ENCODE measurements at regions not wholly inside any gene's neighbourhood (a gene's known extent, or its start where the extent isn't known, plus 50 kb on each side); places are given as distances from the start of the nearest gene placed in this dataset.

DNA sequence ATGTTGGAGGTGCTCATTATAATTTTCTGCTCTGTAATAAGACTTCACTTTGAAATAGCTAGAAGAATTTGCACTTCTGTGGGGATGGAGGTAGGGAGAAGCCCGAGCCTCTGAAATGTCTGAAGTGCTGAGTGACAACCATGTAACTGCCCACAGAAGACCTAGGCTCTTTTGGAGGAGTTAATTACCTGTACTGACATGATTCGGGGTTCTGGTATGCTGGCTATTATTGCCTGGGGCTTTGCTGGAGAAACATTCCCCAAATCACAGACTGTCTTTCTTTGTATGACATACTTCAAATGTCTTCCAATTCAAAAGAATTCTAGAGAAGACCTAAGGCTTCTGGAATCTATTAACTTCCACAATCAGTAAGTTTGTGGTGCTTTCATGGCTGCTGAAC, 211.2 kb upstream of the POF1B start:
- TF ChIP-seq, protein P1, sequence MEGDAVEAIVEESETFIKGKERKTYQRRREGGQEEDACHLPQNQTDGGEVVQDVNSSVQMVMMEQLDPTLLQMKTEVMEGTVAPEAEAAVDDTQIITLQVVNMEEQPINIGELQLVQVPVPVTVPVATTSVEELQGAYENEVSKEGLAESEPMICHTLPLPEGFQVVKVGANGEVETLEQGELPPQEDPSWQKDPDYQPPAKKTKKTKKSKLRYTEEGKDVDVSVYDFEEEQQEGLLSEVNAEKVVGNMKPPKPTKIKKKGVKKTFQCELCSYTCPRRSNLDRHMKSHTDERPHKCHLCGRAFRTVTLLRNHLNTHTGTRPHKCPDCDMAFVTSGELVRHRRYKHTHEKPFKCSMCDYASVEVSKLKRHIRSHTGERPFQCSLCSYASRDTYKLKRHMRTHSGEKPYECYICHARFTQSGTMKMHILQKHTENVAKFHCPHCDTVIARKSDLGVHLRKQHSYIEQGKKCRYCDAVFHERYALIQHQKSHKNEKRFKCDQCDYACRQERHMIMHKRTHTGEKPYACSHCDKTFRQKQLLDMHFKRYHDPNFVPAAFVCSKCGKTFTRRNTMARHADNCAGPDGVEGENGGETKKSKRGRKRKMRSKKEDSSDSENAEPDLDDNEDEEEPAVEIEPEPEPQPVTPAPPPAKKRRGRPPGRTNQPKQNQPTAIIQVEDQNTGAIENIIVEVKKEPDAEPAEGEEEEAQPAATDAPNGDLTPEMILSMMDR (IDR thresholded peaks at IDR 0.05; ENCODE audit: borderline replicate concordance, insufficient read depth, low read depth, low read length) = no peak
- no peak overlapping the region for H3K4me3 ChIP-seq (ENCODE audit: low read depth, low read length)

DNA sequence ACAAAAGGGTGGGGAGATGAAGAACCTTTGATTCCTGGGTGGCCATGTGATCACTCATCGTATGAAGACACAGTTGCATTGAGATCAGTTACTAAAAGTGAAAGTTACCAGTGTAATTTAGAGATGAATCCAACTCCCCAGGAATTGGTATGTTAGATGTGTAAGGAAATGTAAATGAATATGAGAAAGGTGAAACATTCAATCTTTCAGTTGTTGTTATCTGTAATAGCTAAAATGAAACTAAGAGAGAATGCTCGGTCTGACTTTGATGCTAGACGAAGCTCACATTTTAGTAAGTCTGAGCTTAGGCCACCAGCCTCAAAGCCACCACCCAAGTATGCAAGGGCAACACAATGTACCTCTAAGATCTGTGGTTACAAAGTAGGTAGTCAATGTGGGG, 194.3 kb upstream of the POF1B start:
- TF ChIP-seq, protein P1 (IDR thresholded peaks at IDR 0.05; ENCODE audit: borderline replicate concordance, insufficient read depth, low read depth, low read length) = no peak
- H3K4me3 ChIP-seq (ENCODE audit: low read depth, low read length) = no peak overlapping the region

DNA sequence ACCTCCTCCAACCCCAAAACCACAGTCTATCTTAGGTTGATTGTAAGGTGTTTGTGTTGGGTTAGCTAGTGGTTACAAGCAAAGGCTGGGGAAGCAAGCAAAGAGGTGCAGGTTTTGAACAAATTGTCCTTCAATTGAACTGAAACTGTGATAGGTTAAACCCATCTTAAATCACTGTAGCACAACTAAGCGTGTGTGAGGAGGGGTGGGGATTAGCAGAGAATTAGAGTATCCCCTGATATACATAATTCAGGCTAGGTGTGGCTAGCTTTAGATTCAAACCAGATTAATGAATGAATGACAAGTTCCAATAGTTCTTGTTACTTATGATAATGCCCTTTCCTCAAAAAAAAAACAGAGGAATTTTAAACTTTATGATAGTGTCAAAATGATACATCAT, 191.0 kb upstream of the POF1B start:
- H3K4me3 ChIP-seq (ENCODE audit: low read depth, low read length) = no peak overlapping the region

DNA sequence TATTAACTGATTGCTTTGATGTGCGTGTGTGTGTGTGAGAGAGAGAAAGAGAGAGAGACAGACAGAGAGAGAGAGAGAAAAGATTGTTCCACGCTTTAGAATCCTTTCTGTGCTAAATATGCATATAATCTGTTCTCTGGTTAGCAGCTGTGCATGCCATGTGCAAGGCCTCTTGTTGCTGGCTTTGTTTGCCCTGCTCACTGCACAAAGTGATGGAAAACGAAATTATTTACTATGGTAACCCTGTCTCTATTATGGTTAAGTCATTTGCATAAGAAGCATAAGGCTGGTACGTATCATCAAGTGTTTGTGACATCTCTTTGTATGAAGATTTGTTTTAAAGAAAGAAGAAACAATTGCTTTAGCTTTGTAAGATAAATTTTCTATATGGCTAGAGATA, 190.2 kb upstream of the POF1B start:
- TF ChIP-seq, protein P1 (IDR thresholded peaks at IDR 0.05; ENCODE audit: borderline replicate concordance, insufficient read depth, low read depth, low read length) = no peak
- H3K4me3 ChIP-seq (ENCODE audit: low read depth, low read length) = no peak overlapping the region

More for the DNA sequence above, 191.0 kb upstream of the POF1B start:
- TF ChIP-seq, protein P1 (IDR thresholded peaks at IDR 0.05; ENCODE audit: borderline replicate concordance, insufficient read depth, low read depth, low read length) = no peak

DNA sequence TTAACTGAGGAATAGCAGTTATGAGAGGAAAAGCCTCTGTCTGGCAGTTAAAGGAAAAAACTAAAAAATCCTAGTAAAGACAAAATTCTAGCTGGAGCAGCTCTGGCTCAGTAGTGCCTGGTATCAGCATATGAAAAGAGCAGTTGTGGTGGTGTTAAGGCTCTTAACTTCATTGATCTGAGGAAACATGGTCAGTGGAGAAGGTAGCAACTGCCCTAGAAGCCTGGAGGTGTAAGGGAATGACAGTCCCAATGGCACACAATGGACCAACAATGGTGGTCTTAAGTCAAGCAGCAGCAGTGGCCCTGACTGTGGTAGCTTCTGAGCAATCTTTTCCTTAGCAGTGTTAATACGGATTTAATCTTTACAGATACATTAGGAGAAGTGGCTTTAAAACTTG, 189.6 kb upstream of the POF1B start:
- TF ChIP-seq, protein P1 (IDR thresholded peaks at IDR 0.05; ENCODE audit: borderline replicate concordance, insufficient read depth, low read depth, low read length) = no peak
- no peak overlapping the region for H3K4me3 ChIP-seq (ENCODE audit: low read depth, low read length)

DNA sequence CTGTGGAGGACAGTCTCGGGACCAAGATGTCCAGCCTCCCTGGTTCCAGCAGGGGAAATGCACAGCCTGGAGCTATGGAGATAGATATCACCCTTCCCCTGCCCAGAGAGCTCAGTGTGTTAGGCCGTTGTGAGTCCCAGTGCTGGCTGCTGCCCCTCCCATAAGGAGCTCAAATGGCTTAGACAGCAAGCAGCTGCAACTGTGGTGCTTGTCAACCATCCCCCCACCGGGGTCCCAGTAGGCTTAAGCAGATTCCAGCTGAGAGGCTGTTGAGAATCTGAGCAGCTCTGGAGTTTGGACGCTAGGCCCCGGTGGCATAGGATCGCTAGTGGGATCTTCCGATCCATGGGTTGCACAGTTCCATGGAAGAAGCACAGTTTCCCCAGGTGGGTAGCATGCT, 181.8 kb upstream of the POF1B start:
- TF ChIP-seq, protein P1 (IDR thresholded peaks at IDR 0.05; ENCODE audit: borderline replicate concordance, insufficient read depth, low read depth, low read length) = no peak

DNA sequence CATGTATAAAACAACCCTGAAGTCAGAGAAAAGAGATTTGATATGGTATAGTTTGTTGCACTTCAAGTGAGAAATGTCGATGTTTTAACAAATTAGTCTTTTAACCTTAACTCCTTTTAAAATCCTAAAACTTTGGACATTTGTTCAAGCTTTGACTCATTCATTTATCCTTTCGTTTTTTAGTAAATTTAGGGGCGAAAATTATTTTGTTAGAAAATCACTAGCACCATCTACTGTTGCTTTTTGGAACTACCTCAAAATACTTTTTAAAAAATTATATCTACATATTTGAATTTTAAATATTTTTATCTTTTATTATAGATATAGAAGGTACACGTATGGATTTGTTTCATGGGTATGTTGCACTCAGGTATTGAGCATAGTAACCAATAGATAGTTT, 165.1 kb upstream of the POF1B start:
- TF ChIP-seq, protein P1 (IDR thresholded peaks at IDR 0.05; ENCODE audit: borderline replicate concordance, insufficient read depth, low read depth, low read length) = no peak
- H3K4me3 ChIP-seq (ENCODE audit: low read depth, low read length) = no peak overlapping the region

More for the DNA sequence above, 181.8 kb upstream of the POF1B start:
- no peak overlapping the region for H3K4me3 ChIP-seq (ENCODE audit: low read depth, low read length)
